ENCODE measurements at regions not wholly inside any gene's neighbourhood (a gene's known extent, or its start where the extent isn't known, plus 50 kb on each side); places are given as distances from the start of the nearest gene placed in this dataset.
A peak's percentile ranks its signal among the peaks of the same experiment; 100 is the strongest.

GRCh38 chr5:107808671-107809137, 138.0 kb upstream of the EFNA5 start:
- DNase-seq = peak in 1 of 56 donors; percentile 2

- no peak for DNase-seq
These were observed 136.7 kb upstream of the EFNA5 start for GRCh38 chr5:107807431-107807830.

DNA sequence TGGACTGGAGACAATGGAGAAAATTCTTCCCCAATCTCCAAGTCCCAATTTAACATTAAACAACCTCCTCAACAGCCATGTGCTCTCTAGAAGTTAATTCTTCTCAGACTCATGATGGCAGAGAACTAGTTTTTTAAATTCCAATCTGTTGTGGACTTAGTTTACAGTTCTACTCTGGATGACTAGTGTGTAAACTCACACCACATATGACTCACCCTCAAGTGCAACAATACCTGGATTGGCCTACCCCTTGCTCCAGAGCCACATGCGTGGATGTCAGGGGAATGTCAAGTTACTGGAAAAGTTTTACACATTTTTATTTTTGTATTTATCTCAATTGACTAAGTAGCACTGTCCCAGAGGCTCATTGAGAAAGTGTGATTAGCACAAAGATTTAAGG, 136.0 kb upstream of the EFNA5 start:
- DNase-seq = no peak

DNA sequence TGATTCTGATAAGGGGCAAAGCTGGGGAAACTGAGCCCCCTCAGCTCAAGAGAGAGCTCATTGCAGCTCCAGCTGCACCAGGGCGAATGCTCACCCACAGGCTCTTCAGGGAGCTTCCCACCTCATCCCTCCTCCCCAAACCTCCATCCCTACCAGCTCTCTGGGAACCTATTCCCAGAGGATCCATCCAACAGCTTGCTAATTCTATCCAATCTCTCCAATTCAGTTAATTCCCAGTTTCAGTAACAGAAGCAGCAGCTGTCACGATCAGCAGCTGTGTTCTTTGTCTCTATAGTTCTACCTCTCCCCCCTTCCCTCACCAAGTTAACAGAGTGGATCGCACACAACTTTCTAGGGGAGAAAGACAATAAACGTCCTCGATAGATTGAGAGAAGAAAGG, 135.5 kb upstream of the EFNA5 start:
- no peak for DNase-seq

- no peak for DNase-seq
These were observed 135.1 kb upstream of the EFNA5 start for GRCh38 chr5:107805824-107806223.

DNA sequence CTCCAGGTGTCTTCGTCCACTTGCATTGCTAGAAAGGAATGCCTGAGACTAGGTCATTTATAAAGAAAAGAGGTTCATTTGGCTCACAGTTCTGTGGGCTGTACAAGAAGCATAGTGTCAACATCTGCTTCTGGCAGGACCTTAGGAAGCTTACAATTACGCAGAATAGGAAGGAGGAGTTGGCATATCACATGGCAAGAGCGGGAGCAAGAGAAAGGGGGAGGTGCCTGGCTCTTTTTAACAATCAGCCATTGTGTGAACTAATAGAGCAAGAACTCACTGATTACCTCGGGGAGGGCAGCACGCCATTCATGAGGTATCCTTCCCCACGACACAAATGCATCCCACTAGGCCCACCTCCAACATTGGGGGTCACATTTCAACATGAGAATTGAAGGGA, 134.4 kb upstream of the EFNA5 start:
- no peak for DNase-seq

DNA sequence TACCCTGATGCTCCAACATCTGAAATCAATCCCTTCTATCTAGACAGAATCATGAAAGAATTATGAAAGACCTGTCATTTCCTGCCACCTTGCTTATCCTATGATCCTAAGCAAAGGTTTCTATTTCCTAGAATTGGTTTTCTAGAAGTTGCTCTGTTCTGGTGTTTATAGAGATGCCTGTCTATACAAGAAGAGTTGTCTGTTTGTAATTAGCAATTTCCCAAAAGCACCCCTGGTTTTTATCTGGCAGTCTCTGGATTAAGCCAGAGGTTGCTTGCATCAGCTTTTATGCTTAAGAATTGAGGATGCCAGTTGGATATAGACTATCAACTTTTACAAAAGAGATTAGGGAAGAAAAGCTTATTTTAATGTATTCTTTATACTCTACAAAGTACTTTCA, 133.0 kb upstream of the EFNA5 start:
- DNase-seq = no peak

DNA sequence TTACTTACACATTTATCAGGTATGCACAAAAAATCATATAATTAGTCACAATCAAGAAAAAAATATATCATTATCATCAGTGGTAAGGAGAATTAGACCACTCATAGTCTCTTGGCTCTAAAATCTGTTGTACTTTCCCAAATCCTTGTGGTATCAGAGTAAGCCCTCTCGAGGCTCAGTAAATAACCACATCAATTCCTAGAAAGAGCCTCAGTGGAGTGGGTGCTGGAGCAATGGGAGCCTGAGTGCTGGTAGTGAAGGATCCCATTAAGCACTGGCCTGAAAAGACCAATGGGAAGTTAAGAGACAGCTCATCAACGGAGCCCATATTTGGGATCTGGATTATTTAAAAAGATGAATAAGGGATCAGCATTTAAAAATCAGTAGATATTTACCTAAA, 130.3 kb upstream of the EFNA5 start:
- DNase-seq = no peak

DNA sequence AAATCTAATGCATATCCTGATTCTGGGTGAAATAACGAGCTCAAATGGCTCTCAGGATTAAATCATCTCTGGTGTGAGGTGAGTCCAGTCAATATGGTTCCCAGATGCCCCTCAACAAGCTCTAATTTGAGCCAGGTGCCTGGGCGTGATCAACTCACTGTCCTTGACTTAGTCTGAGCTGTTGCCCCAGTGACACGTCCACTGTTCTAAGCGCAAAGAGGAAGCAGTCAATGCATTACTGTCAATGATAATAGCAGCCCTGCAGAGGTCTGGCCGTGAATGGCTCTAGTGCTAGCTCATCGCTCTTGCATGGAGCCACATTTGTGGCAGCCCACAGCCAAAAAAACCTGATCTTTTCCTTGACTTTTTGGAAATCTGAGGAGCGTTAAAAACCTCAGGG, 128.6 kb upstream of the EFNA5 start:
- no peak for DNase-seq

DNA sequence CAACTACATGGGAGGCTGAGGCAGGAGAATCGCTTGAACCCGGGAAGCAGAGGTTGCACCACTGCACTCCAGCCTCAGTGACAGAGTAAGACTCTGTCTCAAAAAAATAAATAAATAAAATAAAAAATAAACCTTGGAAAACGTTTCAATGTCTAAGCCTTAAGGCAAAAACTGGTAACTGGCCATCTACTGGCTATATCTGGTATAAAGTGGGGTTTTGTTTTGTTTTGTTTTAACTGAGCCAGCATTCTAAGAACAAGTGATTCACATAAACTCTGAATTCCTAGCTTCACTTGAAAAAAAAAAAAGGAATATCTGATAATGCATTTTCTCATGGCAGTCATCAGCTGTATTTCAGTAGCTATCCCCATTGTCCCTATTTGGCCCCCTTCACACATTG, 126.1 kb upstream of the EFNA5 start:
- DNase-seq = no peak

GRCh38 chr5:107794741-107795140, 124.0 kb upstream of the EFNA5 start:
- DNase-seq = no peak

DNA sequence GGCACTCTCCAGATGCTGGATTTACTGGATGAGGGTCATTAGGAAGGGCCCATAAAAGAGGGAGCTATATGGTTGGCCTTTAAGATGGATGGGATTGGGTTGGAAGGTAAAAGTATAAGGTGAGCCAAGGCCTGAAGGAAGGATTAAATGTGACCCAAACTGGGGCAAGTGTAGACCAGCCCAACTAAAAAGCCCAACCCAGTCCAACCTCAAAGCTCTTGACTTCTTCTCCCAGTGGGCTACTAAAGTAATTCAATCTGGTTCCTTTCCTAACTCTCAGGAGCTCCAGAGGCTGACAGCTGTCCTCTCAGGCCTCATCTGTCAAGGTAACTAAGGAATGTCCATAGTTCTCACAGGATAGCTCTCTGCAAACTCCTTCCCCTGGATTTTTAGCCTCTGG, 122.2 kb upstream of the EFNA5 start:
- no peak for DNase-seq

GRCh38 chr5:107790671-107791070, 119.9 kb upstream of the EFNA5 start:
- DNase-seq = no peak

DNA sequence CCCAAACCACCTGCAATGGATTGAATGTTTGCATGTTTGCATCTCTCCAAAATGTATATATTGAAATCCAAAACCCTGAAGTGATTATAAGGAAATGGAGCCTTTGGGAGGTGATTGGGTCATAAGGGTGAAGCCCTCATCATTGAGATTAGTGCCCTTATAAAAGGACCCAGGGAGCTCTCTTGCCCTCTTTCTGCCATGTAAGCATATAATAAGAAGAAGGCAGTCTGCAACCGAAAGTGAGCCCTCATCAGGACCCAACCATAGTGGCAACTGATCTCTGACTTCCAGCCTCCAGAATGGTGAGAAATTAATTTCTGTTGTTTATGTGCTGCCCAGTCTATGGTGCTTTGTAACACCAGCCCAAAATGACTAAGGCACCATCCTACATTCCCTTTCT, 115.7 kb upstream of the EFNA5 start:
- no peak for DNase-seq

DNA sequence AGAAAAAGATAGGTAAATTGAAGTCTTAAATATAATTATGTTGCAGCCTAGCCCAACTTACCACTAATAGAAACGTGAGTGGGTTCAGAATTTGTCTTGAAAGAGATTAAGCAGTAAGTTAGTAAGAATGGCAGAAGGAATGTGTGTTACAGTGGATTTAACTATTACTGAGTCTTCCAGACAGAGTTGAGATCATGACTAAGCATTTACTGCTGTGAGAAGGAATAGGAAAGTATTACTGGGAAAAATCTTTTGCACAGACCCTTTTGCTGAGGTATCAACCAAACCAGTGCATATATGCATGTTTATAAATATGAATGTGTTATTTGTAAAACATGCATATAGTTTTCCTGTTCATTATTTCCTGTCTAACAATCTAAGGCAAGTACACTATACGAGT, 112.8 kb upstream of the EFNA5 start:
- no peak for DNase-seq

GRCh38 chr5:107782561-107783169, 111.9 kb upstream of the EFNA5 start:
- DNase-seq = no peak

- no peak for DNase-seq
These were observed 110.7 kb upstream of the EFNA5 start for GRCh38 chr5:107781451-107781850.

GRCh38 chr5:107779437-107779836, 108.7 kb upstream of the EFNA5 start:
- no peak for DNase-seq

- DNase-seq = no peak
These were observed 107.9 kb upstream of the EFNA5 start for GRCh38 chr5:107778647-107779046.

GRCh38 chr5:107776922-107777740, 106.4 kb upstream of the EFNA5 start:
- DNase-seq = no peak

DNA sequence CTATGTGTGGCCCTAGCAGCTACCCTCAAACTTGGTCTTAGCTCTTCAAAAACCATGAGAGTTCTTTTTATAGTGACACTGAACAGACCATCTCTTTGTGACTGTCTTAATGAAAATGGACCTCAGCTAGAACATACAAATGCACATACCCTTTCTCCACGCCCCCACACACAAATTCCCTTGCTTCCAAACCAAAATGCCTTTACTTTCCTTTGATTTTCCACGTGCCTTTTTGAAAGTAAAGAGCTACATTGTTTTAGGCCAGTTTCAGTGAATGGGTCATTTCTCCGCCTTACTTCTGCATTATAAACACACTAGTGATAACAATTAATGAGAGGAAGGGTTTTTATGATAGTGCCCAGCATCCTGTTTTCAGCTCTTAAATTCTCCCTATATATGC, 105.8 kb upstream of the EFNA5 start:
- DNase-seq = no peak

DNA sequence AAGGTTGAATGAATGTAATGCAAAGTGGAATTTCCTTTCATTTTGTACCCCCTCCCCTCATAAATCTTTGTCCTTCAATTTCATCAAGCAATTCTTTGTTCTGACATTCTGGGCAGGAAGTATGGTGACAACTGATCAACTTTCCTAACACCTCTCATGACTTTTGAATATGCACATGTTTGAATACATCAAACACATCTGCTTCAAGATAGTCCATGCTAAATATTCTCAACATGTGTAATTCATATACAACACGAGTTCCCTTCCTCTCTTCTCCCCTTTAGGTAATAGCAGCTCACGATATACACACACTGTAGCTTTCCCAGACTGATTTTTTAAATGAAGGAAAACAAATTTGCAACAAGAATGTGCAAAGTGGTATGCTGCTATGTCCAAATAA, 103.6 kb upstream of the EFNA5 start:
- no peak for DNase-seq

- no peak for DNase-seq
These were observed 102.7 kb upstream of the EFNA5 start for GRCh38 chr5:107773479-107773878.

Data from nucleus accumbens (tissue), 56 donors.